ENCODE measurements at regions not wholly inside any gene's neighbourhood (a gene's known extent, or its start where the extent isn't known, plus 50 kb on each side); places are given as distances from the start of the nearest gene placed in this dataset.

DNA sequence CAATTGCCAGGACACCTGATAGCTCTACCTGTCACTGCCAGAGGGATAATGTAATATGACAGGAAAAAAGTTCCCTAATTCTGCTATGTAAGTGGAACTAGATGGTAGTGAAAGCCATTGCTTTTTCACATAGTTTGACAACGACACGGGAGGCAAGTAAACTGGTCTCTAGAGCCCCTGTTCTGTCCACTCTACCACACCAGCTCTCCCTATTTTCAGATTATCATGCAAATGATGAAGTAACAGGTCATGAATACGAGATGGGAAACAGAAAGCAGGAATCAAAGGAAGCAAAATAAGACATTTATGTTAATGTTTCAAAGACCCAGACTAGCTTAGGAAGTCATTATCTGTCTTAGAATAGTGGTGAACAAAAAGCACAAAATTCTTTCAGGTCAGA lies 56.2 kb downstream of the TAF11L14 start:
- intact Hi-C loops (cut with DNase I): no loop called here
- no peak for DNase-seq (ENCODE audit: low spot score)

DNA sequence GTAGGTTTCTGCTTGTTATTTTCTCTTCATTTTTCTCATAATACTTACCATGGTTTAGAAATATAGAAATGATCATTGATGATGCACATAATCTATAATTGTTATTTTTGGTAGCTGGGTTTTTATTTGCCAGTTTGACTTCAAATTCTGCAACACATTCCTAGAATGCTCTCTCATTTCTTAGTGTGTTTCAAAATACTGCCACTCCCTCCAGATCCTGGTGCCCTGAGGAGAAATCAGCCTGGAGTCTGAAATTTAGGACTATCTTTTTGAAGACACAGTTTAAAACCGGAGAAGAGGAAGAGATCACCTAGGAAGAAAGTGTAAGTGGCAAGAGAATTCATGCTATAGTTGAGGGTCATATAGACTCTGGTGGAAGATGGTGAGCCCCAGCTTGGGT lies 57.5 kb downstream of the TAF11L14 start:
- intact Hi-C loops (cut with DNase I): no loop called here

GRCh38 chr5:17694371-17694770 lies 60.1 kb downstream of the TAF11L14 start:
- no peak for DNase-seq (ENCODE audit: low spot score)
- intact Hi-C loops (cut with DNase I): no loop called here

More for the DNA sequence above, 57.5 kb downstream of the TAF11L14 start:
- DNase-seq (ENCODE audit: low spot score): no peak

DNA sequence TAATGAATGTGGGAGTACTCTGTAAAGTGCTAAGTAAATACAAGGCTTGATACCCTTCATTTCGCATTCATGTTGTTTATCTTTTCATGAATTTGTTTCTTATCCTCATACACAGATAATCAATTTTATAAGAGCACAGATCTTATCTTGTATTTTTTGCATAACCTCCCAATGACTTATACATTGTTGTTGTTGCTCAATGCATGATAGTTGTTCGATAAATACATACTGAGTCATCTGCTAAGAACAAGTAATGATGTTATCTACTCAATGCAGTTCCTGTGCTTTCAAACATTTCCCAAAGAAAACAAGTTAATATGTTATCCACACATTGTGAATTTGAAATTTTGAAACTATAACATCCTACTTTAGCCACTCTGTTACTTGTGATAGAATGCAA lies 60.7 kb downstream of the TAF11L14 start:
- intact Hi-C loops (cut with DNase I): no loop called here
- DNase-seq (ENCODE audit: low spot score): no peak

DNA sequence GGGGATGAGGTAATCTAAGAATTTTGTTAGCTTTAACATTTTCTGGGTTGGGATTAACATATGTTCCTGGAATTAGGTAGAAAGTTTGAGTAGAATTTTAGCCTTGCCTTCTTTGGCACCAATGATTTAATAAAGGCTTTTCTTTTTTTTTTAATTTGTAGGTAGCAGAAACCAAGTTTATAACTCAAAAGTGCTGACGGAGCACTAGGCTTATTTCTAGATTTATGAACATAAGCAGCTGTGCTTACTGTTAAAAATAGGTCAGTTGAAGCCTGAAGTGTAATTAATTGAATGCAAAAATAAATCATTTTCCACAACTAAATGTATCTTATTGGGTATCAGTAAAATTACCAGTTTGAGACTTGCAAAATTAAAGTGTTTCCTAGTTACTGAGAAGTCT lies 62.4 kb downstream of the TAF11L14 start:
- intact Hi-C loops (cut with DNase I): no loop called here
- DNase-seq (ENCODE audit: low spot score): no peak

DNA sequence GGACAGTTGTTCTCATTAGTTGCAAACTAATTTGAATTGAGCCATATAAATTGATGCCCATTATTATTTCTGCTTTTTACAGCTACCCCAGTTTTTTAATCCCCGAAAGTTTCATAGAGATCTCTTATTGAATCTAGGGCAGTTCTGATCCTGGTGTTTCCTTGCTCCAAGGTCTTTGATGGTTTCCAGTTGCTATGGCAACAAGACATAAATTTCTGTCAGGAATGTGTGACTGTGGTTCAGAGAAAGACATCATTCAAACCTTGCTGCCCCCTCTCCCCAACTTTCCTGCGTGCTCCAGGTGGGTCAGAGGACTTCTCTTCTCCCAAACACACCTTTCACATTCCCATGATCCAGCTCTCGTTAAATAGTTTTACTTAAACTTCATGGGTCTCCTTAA lies 63.4 kb downstream of the TAF11L14 start:
- no peak for DNase-seq (ENCODE audit: low spot score)

GRCh38 chr5:17709011-17709710 lies 74.9 kb downstream of the TAF11L14 start:
- no peak for DNase-seq (ENCODE audit: low spot score)
- intact Hi-C loops (cut with DNase I): no loop called here

More for the DNA sequence above, 63.4 kb downstream of the TAF11L14 start:
- intact Hi-C loops (cut with DNase I): no loop called here

- DNase-seq (ENCODE audit: low spot score): no peak
- intact Hi-C loops (cut with DNase I): no loop called here
These were observed 79.0 kb downstream of the TAF11L14 start for GRCh38 chr5:17713301-17713700.

DNA sequence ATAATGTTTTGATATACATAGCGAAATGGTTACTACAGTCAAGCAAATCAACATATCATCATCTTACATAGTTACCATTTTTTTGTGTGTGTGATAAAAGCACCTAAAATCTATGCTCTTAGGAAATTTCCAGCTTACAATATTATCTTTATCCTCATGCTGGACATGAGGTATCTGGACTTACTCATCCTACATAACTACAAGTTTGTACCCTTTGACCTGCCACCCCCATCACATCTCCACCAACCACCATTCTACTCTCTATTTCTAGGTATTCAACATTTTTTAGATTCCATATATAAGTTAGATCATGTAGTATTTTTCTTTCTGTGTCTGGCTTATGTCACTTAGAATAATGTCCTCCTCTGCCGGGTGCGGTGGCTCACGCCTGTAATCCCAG lies 79.9 kb downstream of the TAF11L14 start:
- no peak for DNase-seq (ENCODE audit: low spot score)
- intact Hi-C loops (cut with DNase I): no loop called here

DNA sequence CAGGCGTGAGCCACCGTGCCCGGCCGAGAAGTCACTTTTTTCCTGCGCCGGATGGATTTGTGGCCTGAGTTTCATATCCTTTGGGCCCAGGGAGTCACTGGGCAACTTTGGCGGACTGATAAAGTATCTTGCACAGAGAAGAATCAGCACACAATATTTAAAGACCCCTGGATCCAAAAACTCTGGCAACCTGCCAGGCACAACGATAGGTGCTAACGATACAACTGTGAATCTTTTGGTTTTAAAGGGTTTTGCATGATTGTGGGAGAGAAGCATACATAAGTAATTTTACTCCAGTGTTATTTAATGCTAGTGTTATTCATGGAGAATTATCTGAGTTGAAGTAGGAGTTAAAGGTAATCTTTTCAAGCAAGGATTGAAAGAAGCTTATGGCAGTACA lies 85.3 kb downstream of the TAF11L14 start:
- no peak for DNase-seq (ENCODE audit: low spot score)
- intact Hi-C loops (cut with DNase I): no loop called here

DNA sequence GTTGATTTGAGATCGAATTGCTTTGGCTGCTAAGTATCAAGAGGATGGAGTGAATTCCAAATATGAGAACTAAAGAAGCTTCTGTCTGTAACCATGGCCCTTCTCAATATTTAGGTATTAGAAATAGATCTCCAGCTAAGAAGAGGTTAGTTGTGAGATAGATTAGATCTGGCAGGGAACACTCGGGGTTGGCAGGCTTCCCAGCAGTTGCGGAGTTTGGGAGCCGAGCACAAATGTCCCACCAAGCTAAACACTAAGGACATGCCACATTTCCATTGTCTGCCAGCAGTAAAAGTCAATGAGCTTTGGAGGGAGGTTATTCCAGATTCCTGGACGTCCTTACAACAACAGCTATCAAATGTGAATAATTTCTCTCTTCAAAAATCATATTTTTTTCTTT lies 85.8 kb downstream of the TAF11L14 start:
- no peak for DNase-seq (ENCODE audit: low spot score)
- intact Hi-C loops (cut with DNase I): no loop called here

GRCh38 chr5:17723876-17724275 lies 89.6 kb downstream of the TAF11L14 start:
- no peak for DNase-seq (ENCODE audit: low spot score)
- intact Hi-C loops (cut with DNase I): no loop called here

- intact Hi-C loops (cut with DNase I): no loop called here
- no peak for DNase-seq (ENCODE audit: low spot score)
These were observed 92.8 kb downstream of the TAF11L14 start for GRCh38 chr5:17727098-17727497.

DNA sequence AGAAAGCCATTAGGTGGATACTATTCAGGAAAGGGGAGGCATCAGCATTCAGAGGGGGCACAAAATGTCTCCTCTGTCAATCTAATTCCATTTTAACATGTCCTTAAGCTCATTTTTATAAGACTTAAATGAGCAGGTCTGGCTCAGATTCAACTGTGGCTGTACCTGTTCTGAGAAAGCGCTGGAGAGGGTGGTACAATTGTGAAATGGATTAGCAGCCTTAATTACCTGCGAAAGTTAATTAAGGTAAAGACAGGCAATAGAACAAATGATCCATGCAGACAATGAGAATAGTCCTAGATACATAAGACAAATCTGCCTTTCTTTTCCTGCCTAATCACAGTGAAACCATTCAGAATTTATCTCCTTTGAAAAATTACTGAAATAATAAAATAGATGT lies 96.2 kb downstream of the TAF11L14 start:
- DNase-seq (ENCODE audit: low spot score): no peak
- intact Hi-C loops (cut with DNase I): no loop called here

DNA sequence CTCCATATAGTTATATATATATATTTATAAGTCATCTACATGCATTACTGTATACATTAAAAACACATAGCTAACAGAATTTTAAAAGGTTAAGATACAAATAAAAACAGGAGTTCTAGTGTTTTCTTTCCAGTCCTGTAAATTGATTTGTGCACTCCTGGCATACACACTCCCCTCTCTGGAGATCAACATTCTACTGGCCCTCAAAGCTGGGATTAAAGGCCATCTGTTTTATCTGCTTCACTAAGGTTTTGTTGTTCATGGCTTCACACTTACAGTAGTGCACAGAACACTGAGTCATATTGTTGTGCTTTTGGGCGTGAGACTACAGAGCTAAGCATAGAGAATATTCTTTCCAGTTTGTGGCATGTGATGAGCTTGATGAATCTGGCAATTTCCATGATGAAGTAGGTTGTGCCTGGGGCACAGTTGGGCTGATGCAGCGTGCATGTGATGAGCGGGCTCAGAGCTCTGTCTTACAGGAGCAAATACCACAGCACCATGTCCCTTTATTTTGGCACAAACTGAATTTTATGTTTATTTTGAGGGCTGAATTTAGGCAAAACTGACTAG lies 98.2 kb downstream of the TAF11L14 start:
- no peak for DNase-seq (ENCODE audit: low spot score)
- intact Hi-C loops (cut with DNase I): no loop called here

- intact Hi-C loops (cut with DNase I): no loop called here
- no peak for DNase-seq (ENCODE audit: low spot score)
These were observed 99.8 kb downstream of the TAF11L14 start for GRCh38 chr5:17734011-17734410.

- intact Hi-C loops (cut with DNase I): no loop called here
These were observed 101.5 kb downstream of the TAF11L14 start for GRCh38 chr5:17735761-17736160.

DNA sequence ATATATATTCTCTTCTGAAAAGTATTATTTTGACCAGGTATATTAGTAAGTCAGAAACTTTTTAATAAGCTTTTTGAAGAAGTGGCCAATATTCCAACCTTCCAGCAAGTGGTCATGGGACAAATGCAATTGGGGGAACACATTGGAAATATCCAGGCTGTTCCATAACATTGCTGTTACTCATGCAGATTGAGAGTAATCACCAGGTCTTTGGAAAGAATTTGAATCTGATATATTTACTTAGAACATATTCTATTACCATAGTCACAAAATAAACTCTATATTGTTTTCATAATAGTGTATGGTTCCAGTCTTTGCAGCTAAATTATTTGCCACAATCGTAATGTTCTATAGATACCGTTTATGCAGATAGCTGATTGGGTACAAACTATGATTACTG lies 102.8 kb downstream of the TAF11L14 start:
- intact Hi-C loops (cut with DNase I): no loop called here
- no peak for DNase-seq (ENCODE audit: low spot score)

More at GRCh38 chr5:17735761-17736160, 101.5 kb downstream of the TAF11L14 start:
- no peak for DNase-seq (ENCODE audit: low spot score)

- DNase-seq (ENCODE audit: low spot score): no peak
- intact Hi-C loops (cut with DNase I): no loop called here
These were observed 104.2 kb downstream of the TAF11L14 start for GRCh38 chr5:17738446-17738845.

DNA sequence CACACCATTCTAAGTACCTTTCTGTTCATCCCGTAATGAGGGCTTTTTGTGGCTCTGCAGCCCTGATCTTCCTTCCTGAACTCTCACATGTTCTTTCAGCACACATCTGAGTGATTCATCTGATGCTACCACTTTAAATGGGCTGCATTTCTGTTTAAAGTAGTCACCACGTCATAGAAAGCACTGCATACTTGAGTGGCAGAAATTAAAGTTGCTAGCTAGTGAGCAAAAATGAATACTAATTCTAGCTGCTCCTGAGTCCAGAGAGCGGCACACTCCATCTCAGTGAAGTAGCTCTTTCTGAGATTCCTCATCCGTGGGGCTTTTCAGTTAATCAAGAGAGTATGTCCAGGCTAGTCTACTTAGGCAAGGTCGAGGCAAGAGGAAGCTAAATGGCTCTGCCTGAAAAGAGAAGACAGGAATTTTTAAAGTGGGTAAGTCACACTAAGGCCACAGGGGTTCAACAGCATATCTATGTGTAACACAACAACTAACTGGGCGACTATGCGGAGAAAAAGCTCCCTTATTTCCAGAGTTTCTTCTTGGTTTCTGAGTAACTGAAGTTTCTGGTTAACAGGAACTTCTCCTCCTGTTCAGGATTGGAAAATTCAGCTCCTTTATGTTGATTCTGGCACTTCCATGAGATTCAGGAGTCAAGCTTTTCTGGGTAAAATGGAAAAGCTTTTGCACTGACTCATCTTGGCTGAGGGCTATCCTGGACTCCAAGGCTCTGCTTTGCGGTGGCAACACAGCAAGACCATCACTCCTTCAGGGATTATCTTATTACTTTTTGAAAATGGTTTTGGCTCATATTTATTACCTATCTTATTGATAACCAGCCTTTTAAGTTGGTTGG lies 109.5 kb downstream of the TAF11L14 start:
- intact Hi-C loops (cut with DNase I): no loop called here
- DNase-seq (ENCODE audit: low spot score): no peak

DNA sequence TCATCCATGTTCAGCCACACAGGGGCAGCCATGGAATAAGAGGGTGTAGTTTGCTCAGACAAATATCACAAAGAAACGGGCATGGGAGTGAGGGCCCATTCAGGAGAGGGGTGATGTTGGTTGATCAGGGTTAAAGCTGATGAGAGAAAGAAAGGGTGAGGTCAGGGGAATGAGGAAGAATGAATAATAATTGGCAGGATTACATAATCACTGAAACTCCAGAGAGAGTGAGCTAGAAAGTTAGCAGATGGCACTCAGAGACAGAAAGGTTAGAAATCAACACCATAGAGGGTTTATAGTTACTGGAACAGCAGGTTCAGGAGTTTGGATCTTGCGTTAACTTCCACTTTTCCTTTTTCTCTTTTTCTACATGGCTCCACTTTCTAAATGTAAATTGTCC lies 113.9 kb downstream of the TAF11L14 start:
- no peak for DNase-seq (ENCODE audit: low spot score)
- intact Hi-C loops (cut with DNase I): no loop called here
